ENCODE measurements at regions not wholly inside any gene's neighbourhood (a gene's known extent, or its start where the extent isn't known, plus 50 kb on each side); places are given as distances from the start of the nearest gene placed in this dataset.
"Not testable (repeated sequence)": the region's sequence is repeated elsewhere in the genome, so short reads cannot be mapped to it uniquely, and the experiment has no call there.

GRCh38 chr17:36850790-36851189 lies 86.5 kb upstream of the LHX1 start:
- no peak for DNase-seq

GRCh38 chr17:36851250-36851649 lies 86.0 kb upstream of the LHX1 start:
- DNase-seq, result no peak

GRCh38 chr17:36852478-36852877 lies 84.8 kb upstream of the LHX1 start:
- DNase-seq, result not testable (repeated sequence)

DNA sequence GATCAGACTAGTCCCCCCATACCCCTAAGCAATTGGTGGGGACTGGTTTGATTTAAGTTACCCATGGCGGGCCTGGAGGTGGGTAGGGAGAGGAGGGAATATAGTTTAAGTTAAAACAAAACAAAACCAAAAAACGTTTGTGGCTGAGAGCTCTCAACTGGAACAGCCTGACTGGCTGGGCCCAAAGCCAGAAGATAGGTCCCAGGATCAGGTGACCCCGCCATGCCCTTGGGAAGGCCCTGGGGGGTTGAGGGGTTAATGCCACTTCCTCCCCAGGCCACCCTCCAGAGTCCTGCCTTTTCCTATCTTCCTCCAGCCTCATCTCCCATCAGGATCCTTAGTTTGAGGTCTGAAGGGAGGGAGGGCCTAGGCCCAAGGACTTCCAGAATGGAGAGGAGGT lies 82.3 kb upstream of the LHX1 start:
- no peak for DNase-seq

DNA sequence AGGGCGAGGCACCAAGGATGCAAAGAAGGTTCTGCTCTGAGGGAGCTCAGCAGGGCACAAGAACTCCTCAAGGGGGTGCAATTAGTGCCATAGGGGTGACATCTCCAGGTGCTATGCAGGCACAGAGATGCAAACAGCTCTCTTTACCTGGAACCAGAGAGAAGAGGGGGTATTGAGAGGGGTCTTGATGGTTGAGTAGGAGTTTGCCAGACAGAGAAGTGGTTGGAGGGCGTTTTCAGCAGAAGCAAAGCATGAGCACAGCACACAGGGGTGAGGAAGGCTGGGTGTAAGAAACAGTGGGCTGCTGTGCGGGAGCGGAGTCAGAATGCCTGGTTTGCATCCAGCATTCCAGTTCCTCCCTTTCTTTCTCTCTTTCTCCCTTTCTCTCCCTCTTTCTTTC lies 81.8 kb upstream of the LHX1 start:
- DNase-seq, result no peak

GRCh38 chr17:36856222-36856621 lies 81.1 kb upstream of the LHX1 start:
- no peak for DNase-seq

DNA sequence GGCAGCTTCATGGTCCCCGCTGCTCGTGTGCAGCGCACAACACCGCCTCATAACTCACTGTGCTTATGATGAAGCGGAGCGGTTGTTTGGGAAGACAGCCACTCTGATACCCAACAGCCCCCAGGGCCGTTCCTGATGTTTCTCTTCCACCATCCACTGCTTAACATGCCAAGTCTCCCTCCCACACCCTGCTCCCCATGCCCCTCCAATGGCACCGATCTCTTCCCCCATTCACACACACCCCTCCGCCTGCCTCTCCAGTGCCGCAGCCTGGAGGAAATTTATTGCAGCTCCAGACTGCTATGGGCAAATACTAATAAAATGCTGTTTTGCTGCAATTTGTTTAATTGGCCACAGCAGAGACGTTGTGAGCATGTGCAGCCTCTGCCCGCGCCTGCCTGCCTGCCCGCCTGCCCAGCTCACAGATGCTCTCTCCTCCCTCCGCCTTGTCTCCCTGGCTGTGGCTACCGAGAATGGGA lies 80.3 kb upstream of the LHX1 start:
- no peak for DNase-seq

DNA sequence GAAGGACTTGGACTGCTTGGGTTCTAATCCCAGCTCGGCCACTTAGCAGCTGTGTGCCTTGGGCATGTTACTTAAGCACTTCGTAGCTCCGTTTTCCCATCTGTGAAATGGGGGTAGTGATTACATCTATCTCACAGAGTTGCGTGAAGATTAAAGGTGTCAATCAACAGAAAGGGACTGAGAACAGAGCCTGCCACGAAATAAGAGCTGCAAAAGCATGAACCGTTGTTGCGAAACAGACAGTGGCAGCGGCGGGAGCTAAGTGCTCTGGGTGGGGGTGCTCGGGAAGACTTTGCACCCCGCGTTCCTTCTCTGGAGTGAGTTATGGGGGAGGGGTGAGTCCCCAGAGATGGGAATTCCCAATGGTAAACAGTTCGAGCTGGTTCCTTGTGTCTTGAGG lies 79.6 kb upstream of the LHX1 start:
- no peak for DNase-seq

DNA sequence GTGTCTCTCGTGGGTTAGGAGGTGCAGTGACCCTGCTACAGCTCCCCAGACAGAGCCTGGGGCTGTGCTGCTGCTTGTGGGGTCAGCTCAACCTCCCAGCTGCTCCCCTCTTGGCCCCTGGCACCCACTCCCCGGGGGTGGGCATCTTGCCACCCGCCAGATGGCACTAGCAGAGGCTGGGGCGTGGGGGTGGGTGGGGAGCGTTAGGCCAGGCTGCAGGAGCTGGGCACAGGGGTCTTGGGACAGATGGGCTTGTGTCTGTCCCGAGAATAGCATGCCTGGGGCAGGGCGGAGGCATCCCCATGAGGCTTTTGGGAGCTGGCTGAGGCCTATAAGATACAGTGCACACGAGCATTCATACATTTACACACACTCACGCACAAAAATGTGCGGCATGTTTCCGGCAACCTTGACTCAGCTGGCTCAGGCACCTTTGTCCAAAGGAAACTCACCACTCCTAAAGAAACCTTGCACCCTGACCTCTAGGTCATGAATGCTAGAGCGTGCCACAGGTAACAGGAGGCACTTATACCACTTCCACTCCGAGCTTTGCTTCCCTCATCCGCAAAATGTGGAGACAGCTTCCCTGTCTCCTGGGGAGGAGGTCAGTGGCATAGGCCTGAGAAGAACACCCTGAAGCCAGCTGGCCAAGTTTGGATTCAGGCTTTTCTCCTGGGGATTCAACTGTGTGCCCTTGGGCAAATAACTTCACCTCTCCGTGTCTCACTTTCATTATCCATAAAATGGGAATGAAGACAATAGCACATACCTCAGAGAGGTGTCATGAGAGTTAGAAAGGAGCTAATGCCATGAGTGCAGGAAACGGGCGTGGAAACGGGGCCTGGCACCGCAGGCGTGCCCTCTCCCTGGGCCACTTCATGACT lies 78.9 kb upstream of the LHX1 start:
- DNase-seq, result no peak

- no peak for DNase-seq
Observed at GRCh38 chr17:36859003-36859300, 78.3 kb upstream of the LHX1 start.

DNA sequence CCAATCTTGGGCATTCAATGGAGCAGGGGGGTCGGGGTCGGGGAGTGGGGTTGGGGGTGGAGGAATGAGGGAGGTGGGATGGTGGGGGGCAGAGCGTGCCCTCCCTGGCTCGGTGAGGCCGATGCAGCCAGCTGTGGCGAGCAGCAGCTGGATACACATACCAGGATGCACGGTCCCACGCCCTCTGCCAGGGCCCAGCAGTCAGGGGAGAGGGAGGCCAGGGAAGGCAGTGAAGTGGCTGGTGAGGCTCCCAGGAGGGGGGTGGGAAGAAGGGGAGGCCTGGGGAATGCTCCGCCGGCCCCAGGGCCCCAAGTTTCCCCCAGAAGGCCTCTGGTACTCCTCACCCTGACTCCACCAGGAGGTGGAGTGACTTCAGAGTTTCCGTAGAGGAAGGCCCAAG lies 77.6 kb upstream of the LHX1 start:
- DNase-seq, result no peak

DNA sequence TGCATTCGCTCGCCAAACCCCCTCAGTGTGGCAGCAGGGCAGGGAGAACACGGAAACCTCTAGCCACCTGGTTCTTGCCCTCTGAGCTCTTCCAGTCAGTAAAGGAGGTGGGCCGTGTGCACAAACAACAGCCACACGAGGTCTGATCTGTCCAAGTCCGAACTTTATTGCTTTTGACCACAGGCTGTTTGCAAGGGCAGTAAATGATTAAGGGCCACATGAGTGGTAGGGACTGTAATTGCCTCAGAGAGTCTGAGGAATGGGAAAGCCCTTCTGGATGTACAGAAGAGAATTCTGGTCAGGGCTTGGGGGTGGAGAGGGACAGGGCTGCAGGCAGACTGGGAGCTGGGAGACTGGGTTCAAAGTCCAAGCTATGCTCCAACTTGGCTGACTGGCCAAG lies 75.7 kb upstream of the LHX1 start:
- no peak for DNase-seq

DNA sequence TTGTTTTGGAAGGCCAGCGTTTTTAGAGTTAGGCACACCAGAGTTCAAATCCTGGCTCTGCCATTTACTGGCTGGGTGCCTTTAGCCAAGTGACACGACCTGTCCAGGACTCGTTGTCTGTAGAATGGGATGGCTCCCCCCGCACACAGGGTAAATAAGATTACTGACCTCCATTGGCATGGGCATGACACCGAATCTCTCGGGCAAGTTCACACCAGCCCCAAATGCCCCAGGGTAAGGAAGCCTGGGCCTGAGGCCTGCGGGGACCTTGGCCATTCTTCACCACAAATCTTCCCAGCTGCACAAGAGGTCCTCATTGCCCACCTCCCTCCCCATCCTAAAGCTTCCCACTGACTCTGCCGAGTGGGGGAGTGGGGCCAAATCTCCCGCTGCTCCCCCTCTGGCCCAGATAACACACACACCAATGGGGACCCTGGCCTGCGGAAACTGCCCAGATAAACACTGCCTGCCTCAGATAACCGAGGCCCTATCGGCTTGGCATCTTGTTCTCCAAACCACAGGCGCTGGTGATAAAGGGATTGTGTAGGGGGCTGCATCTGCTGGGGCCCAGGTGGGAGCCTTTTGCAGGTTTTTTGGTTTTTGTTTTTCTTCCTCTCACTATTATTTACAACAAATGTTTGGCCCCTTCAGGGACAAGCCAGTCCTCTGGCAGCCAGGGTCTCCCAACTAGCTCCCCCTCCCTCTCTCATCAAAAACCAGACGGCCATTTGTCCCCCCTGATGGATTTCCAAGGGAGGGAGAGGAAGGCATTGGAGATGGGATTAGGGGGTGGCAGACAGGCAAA lies 75.0 kb upstream of the LHX1 start:
- DNase-seq, result no peak

DNA sequence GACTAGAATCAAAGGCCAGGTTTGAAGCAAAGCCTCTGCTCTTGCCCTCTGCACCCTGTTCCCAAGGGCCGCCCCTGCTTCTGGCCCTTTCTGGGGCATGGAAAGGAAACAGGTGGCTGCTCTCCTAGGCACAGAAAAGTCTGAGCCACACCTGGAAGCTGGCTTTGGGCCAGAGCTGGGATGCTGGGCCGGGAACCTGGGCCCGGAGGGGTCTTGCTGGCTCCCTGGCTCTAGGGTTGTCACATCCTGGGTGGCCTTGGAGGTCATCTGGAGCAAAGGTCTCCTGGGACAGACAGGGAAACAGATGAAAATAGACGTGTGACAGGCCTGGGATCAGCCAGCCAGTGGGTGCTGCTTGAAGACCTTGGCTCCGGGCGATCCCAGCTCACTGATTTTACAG lies 74.1 kb upstream of the LHX1 start:
- no peak for DNase-seq

- no peak for DNase-seq
Observed at GRCh38 chr17:36863676-36864612, 73.3 kb upstream of the LHX1 start.

- no peak for DNase-seq
Observed at GRCh38 chr17:36864827-36865430, 72.3 kb upstream of the LHX1 start.

- no peak for DNase-seq
Observed at GRCh38 chr17:36867716-36868341, 69.4 kb upstream of the LHX1 start.

DNA sequence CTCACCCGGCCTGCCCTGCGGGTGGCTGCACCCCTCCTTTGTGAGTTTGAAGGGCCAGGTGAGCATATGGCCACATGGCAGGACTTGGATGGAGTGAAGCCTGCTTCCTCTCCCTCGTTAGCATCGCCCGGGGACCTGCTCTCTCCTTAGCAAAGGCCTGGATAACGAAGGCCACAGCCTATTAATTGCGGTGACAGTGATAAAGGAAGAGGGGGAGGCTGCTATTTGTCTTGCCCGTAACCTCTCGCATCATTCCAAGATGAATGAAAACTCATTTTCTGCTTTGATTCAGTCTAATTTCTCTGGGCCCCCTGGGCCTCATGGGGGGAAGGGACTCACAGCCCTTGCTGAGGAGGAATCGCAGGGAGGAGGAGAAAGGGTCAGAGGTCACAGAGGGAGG lies 68.5 kb upstream of the LHX1 start:
- no peak for DNase-seq

- no peak for DNase-seq
Observed at GRCh38 chr17:36869441-36869840, 67.8 kb upstream of the LHX1 start.

GRCh38 chr17:36869856-36870719 lies 67.2 kb upstream of the LHX1 start:
- no peak for DNase-seq

- DNase-seq, result no peak
Observed at GRCh38 chr17:36870720-36870999, 66.6 kb upstream of the LHX1 start.

Data from NCI-H2107 (cell line).